HG03135 (cell line): ENCODE measurements at regions not wholly inside any gene's neighbourhood (a gene's known extent, or its start where the extent isn't known, plus 50 kb on each side); places are given as distances from the start of the nearest gene placed in this dataset.

Source experiments
- ATAC-seq: cut with Tn5 transposase; IDR thresholded peaks from one replicate; pipeline ENCODE4 v1.9.1; 2021; ENCODE audit warnings: mild to moderate bottlenecking, moderate library complexity; ENCODE audit not compliant: unreplicated experiment

DNA sequence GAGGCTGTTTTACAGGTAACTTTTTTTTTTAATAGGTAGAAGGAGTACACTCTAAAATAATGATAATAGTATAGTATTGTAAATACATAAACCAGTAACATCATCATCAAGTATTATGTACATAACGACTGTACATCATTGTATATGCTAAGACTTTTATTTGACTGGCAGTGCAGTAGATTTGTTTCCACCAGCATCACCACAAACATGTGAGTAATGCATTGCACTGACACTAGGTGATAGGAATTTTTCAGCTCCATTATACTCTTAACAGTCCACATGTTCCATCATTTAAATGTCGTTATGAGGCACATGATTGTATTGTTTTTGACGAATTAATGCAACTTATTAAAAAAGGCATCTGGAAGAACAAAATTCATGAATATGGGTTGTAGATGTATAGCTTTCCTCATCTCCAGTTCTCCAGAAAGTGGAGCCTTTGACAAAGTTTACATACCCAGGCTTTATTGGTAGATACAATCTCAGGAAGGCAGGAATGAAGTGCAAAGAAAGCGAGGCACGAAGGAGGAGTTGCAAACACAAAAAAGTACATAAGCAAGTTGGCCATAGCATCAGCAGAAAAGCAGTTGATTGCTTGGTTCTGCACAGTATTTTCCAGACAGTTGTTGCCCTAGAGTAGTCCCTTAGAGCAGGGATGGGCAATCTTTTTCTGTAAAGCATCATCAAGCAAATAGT lies 336.9 kb upstream of the NR3C2 start:
- ATAC-seq = no peak

DNA sequence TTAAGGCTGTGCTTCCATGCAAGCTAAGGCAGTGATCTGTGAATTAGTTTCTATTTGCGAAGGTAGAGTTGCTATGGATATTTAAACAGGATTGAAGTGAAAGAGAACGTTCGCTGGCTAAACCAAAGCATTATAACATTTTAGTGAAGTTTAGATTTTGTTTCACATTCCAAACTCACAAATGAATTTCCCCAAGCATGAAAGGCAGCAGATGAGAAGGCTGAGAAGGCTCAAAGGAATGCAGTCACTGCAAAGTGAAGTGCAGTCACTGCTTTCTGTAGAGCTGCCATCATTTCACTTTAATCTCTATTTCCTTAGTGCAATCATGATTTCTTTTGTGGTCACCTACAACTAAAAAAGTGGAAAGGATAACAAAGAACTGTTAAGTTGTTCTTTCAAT lies 334.7 kb upstream of the NR3C2 start:
- no peak for ATAC-seq

DNA sequence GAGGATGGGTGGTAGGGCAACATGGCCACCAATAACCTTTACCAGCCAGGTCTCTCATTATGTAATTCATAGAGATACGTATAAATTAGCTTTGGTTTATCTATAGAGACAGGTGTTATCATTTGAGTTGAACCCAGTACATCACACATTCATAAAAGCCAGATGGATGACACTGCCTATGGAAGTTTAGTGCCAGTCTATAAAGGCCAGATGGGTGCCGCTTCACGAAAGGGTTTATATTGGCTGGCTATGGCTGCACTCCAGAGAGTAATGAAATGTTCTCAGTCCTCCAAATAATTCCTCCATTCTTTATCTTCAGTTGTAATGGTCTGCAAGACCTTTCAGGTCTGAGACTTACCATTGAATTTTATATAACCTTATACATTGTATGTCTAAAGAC lies 331.9 kb upstream of the NR3C2 start:
- no peak for ATAC-seq

DNA sequence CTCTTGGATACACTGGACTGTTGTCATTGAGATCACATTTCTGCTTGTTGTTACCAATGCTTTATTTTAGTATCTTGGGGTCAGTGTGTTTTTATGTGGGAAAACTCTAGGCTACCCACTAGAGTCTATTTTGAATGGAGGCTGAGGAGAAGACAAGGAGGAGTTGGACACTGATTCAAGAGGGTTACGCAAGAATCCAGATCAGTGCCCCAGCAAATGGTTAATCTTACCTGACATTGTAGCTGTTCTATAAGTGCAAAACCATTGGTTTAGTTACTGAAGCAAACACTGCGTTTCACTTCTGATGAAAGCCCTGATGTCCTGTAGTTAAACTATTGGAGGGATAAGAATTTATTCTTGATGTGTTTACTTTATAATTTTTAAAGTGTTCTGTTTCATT lies 331.1 kb upstream of the NR3C2 start:
- ATAC-seq = no peak

DNA sequence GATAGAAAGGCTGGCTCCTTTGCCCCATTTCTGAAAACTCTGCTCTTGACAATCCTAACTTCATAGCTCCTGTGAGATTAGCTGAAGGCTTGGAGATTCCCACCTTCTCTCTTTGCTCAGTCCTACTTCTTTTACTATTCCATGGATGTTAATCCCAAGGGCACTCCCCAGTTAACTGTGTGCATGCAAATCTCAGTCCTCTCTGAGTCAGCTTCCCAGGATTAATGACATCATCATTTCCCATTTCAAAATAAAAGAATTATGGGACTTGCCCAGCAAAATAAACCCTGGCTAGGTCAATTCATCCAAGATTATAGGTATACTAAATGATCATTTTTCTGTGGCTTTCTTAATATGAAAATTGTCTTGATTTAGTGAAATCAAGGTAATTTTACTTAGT lies 328.6 kb upstream of the NR3C2 start:
- no peak for ATAC-seq

DNA sequence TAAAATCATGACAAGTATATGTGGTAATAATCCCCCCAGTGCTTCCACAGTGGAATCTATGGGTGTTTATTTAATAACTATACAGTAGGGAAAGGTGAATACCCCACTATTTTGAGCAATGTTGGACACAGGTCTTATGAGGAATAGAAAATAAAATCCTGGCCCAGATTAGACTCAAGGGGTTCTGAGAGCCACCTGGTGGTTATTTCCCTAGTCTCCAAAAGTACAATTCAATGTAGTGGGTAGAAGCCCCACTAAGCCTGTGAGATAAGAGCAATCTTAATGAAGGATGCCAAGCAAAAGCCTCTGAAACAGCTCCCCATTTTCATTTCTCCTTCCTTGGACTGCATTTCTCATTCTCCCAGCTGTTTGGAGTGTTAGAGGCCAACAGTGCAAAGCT lies 328.2 kb upstream of the NR3C2 start:
- no peak for ATAC-seq

DNA sequence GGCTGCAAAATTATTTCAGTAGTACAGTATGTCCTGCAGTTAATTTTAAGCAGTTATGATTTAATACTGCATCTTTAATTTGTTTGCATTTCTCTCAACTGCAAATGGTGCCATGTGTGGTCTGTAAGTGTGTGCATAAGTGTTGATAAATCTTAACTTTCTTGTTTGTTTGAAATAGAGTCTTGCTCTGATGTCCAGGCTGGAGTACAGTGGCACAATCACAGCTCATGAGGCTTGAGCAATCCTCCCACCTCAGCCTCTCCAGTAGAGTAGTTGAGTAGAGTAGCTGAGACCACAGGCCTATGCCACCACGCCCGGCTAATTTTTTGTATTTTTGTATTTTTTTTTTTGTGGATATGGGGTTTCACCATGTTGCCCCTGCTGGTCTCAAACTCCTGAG lies 322.5 kb upstream of the NR3C2 start:
- no peak for ATAC-seq

DNA sequence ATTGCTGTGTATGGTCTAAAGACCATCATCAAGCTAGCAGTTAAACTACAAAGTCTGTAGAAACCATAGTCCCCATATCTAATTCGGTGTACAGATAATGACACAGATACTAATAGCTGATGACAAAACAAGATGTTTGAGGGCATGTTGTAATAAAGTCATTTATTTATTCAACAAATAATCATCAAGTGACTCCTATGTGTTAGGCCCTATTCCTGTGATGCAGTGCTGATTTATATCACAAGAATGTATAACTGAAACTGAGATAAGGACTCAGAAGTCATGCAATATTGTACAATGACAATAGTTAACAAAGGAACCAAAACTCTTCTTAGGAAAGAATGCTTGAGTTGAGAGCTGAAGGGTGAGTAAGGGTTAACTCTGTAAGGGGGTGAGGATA lies 315.0 kb upstream of the NR3C2 start:
- no peak for ATAC-seq

DNA sequence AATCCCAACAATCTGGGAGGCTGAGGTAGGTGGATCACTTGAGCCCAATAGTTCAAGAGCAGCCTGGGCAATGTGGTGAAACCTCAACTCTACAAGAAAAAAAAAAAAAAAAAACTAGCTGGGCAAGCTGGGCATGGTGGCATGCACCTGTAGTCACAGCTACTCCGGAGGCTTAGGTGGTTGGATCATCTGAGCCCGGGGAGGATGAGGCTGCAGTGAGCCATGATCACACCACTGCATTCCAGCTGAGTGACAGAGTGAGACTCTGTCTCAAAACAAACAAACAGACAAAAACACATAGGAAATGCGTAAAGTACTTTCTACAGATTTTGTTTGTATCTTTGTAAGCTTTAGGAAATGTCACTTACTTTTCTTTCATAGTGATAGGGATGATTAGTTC lies 307.2 kb upstream of the NR3C2 start:
- no peak for ATAC-seq

DNA sequence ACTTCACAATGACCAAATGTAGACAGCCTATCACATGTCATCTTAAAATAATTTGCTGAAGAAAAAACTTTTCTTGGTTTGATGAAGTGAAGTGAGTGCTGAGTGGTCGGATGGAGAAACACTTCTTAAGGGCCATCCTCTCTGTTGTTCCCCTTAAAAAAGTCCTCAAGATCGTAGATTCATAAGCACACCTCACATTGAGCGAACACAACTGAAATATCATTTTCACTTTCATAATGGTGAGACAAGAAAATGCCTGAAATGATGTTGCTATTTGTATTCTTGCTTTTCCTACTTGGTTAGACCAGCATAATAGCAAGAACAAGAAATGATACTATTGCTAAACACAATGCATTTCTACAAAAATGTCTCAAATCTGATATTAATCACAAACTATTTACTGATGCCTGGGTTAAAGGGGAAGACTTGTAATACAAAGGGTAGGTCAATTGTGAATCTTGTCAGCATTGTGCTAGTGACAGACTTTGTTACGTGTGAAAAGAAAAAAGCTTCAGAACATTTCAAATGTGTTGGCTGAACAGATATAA lies 305.6 kb upstream of the NR3C2 start:
- ATAC-seq = no peak

DNA sequence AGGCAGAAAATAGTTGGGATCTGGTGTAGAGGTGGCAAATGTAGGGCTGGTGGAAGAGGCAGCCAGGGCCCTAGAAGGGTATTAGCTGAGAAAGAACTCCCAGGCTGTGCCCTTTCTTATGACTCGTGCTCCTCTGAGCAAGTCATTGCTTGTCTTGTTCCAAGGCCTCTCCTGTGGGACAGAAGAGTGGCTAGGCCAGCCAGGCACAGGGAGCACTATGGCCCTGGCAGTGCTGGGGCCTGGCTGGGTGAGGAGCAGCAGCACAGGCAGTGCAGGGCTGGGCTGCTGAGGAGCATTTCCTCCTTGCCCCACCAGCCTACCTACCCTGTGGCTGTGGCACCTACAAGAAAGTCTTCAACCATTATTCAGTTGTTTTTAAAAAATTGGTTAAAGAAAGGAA lies 298.5 kb upstream of the NR3C2 start:
- ATAC-seq = no peak

DNA sequence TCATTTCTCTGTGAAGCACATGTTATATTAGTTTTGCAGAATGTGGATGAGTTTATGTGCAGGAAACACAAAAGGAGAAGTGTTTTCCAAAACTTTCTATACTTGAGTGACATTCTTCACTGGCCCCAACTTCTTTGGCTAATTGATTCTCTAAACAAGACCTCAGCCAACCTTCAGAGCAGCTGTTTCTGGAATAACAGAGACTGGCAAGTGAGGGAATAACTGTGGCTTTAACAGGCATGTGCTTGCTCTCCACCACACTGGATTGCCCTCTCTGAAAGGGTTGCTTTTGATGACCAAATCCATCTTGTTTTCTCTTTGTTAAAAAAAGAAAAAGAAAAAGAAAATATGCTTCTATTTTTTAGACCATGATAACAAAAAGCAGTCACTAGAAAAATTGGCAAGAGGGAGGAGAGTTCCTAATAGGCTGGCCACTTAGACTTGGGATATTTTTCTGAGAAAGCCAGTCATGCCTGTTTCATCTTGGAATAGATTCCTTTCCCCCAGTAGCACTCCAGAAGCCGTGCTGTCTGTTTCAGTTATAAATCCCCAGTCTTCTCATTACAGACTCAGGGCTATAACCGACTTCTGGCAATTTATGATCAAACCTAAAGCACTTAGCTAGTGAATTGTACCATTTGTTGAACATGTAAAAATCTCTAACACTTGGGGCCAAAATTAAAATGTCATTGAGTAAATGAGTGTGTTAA lies 295.0 kb upstream of the NR3C2 start:
- no peak for ATAC-seq

DNA sequence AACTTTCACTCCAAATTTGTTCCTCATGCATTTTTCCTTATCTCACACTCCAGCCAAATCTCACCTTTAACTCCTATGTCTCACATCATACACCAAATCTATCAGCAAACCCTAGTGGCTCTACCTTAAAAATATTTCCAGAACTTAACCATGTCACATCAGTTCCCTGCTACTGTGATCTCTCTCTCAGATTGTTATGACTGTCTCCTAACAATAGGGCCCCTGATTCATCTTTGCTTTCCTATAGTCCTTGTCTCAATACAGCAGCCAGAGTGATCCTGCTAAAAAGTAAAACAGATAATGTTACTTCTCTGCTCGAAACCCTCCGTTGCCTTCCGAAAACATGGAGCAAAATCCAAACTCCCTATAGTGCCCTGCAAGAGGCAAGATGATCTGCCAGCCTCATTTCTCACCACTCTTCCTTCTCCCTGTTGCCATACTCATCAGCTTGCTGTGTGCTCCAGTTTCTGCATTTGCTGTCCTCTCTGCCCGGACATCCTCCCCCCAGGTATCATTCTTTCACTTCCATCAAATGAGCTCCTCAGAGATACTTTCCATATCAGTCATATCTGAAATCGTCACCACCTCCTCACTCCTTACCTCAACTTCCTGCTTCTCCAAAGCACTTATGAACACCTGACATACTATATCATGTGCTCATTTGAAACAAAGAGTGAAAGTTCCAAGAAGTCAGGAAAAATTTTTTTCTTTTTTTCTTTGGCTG lies 293.4 kb upstream of the NR3C2 start:
- ATAC-seq = no peak

DNA sequence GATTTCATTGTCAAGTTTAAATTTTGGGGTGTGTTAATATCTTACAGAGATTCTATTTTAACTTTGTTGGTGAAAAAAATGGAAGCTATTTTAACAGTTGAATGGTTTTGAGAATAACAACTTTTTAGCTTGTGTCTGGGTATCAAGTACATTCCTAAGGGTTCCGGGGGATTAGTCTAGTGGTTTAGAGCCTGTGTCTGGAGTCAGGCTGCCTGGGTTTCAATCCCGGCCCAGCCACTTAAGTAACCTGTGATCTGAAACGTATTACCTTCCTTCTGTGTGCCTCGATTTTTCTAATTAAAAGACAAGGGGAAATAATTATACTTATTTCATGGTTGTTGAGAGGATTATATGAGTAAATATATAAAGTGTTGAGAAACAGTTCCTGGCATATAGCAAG lies 288.6 kb upstream of the NR3C2 start:
- no peak for ATAC-seq

DNA sequence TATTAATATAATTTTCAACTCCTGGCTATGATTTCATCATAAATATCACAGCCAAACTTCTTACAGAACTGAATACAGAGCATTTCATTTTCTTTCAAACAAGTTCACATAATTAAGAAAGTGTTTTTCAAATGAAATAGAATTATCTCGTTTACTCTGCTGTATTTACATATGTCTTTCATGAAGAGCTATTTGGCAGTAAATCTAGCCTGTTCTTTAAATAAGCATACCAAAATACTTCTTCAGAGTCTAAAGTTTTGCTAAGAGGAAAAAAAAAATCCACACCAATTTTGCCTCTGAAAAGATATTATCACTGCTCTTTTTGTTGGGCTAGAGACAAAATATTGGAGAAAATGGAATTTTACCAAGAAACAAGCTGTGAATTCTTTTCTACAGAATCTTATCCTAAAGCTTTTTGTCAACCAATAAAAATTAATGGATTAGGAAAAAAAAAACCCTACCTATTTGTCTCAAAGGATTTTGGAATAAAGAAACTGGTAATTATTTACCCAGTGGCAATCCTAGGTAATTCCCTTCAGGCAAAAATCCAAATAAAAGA lies 287.9 kb upstream of the NR3C2 start:
- no peak for ATAC-seq

DNA sequence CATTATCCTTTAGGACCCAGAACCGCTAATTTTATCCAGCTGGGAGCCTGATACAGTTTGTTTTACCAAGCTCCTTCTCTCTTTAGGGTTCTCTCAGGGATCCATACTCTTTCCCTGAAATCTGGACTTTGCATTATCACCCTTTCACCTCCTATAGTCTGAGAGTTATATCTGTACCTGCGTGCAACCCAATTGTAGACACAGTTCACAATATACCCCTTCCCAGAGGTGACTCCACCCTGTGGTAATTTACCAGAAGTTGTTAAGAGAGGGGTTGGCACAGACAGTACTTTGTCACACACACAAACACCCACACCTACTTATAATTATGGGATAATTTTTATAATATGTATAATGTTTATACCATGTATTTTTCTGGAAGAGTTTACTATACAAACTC lies 275.8 kb upstream of the NR3C2 start:
- ATAC-seq = no peak

DNA sequence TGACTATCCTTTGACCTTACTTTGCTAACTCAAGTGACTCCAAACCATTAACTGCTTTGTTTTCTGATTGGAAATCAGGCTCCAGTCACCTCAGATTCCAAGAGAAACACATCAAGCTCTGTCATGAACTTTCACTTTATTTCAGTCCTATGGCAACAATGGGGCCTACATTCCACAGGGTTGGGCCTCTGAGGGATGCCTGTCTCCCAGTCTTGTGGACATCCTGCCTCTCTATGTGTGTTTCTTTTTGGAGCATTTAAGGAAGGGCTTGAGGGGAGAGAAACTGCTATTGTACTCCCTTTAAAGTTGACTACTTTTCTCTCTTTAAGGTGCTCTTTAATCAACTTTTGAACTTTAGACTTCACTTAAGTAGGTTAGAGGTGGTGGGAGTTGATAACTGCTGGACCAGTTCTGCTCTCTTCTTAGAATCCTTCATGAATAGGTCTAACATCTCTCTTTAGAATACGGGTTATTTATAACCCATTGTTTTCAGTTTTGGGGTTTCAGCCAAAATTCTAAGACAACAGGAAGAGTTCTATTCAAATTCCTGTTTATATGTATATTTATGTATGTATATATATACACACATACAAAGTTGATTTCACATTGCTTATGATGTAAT lies 274.3 kb upstream of the NR3C2 start:
- no peak for ATAC-seq

DNA sequence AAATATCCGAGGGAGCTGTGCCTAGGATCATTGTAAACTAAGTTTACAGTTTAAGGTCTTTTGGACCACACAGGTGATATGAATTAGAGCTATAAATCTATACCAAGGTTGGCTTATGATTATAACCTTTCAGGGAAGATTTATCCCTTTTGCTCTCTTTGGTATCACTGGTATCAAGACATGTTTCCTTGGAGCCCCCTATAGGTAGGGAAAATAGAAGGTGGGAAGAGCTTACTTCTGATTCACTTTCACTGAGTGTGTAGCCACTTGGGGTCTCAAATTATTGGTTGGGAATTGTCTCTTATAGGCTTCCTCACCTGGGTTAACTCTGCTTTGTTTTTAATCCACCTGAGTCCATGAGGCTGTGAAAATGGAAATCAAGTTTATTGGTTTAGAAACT lies 262.1 kb upstream of the NR3C2 start:
- no peak for ATAC-seq

DNA sequence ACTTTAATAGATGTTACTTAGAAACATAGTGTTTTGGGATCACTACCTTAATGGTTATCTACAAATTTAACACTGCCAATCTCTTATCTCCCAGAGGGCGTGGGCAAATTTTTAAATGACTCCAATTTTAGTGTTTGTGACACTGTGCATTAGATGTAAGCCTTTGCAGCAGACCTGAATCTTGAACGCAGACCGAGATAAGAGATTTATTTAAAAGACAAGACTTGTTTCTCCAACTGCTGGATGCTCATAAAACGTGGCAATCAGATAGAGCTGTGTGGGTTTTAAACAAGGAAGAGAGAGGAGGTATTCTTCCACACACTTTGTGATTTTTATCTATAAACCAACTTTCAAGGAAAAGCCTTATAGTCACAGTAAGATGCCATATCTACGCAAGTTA lies 252.5 kb upstream of the NR3C2 start:
- ATAC-seq = no peak

DNA sequence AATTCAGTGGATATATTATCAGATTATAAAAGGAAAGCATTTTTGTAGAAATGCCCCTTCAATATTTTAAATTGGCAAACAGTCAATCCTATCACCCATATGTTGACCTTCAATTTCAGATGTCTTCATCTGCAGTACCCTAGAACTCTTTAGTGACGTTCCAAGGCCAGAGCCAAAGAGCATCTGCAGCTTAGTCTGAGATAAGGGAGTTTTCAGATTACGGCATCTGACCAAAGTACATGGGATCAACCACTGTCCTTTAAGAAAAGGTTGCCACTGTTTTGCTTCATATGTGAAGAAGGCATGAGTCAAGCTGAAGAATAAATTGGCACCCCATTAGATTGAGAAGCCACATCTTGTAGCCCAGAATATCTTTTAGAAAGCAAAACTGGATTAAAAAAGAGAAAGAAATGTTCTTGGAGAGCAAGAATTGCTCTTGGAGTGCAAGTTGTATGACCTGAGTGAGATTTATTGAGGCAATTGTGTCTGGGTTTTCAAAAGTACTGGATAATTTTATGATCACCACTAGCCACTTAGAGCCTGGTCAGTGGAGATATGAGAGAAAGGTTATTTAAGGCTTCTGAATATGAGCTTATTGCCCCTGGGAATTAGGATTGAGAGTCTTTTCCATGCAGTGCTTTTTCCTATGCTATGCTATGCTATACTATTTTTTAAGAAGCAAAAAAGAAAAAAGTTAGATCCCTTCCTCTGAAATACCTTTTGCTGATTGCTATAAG lies 251.9 kb upstream of the NR3C2 start:
- no peak for ATAC-seq

DNA sequence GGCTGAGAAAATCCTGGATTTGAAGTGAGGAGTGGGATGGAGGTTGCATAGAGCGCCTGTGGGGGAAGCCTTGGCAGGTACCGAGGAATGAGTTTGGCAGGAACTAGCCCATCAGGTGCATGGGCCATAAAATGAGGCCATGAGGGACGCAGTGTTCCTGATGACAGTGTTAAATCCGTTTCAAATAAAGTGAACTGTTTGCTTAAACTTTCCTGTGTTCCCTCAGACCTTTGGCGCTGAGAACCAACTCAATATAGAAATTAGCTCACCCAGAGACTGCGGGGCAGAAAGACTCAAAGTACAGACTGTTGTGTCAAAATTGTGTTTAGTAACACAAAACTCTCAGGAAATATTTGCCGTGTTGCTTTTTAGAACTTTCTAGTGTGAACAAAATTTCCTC lies 250.0 kb upstream of the NR3C2 start:
- ATAC-seq = no peak
